OCI-LY3 (cell line): ENCODE measurements at regions not wholly inside any gene's neighbourhood (a gene's known extent, or its start where the extent isn't known, plus 50 kb on each side); places are given as distances from the start of the nearest gene placed in this dataset.

Source experiments
- EZH2phosphoT487 ChIP-seq: fragments of 200-600 bp; shearing (Covaris generic); IDR thresholded peaks from 2 replicates; pipeline ENCODE4 v1.6.1; 2018; ENCODE audit warnings: antibody characterized with exemption, mixed run types, low read depth
- TF ChIP-seq, protein P1 (sequence below): fragments of 200-600, 300-600 bp; sonication (generic); IDR thresholded peaks from 2 replicates; pipeline ENCODE4 v1.5.1; 2014; ENCODE audit warnings: antibody characterized with exemption, low read length, low read depth

DNA sequence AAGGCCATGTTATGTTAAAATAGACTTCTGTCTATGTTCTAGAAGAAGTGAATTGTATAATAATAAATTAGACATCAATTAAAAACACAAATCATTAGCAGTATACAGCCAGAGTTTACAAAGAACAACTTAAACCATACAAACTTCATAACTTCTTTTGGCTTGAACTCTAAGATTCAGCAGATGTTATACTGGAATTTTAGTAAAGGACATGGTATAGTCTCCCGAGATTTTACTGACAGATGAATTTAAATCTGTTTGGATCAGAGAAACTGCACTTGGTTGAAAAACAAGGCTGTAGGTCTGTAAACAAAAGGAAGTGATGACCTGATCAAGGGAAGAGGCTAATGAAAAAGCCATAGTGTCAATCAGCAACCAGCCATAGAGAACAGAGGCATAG is 132.6 kb upstream of the TBX18 start:
- TF ChIP-seq, protein P1, sequence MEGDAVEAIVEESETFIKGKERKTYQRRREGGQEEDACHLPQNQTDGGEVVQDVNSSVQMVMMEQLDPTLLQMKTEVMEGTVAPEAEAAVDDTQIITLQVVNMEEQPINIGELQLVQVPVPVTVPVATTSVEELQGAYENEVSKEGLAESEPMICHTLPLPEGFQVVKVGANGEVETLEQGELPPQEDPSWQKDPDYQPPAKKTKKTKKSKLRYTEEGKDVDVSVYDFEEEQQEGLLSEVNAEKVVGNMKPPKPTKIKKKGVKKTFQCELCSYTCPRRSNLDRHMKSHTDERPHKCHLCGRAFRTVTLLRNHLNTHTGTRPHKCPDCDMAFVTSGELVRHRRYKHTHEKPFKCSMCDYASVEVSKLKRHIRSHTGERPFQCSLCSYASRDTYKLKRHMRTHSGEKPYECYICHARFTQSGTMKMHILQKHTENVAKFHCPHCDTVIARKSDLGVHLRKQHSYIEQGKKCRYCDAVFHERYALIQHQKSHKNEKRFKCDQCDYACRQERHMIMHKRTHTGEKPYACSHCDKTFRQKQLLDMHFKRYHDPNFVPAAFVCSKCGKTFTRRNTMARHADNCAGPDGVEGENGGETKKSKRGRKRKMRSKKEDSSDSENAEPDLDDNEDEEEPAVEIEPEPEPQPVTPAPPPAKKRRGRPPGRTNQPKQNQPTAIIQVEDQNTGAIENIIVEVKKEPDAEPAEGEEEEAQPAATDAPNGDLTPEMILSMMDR: no peak
- no peak for TF ChIP-seq EZH2phosphoT487
